WTC11 (cell line): ENCODE measurements at regions not wholly inside any gene's neighbourhood (a gene's known extent, or its start where the extent isn't known, plus 50 kb on each side); places are given as distances from the start of the nearest gene placed in this dataset.

ENCODE experiments used
- ATAC-seq: fragments of 200-7000 bp; cut with Tn5 transposase; 2 replicates; pipeline ENCODE4 v1.10.0; 2021; ENCODE audit warnings: mild to moderate bottlenecking, moderate library complexity
- CTCF ChIA-PET: fragments of 300-600 bp; sonication (Branson Sonifier 250); formaldehyde crosslinking; loops from one replicate; lab custom pipeline; 2021; ENCODE audit warnings: antibody characterized with exemption; lab: Charles Lee
- POLR2A ChIA-PET: fragments of 350-600 bp; sonication (Branson Sonifier 250); formaldehyde crosslinking; loops from one replicate; lab custom pipeline; 2021; ENCODE audit warnings: antibody characterized with exemption; lab: Charles Lee
- DNase-seq: peaks from one replicate; pipeline ENCODE4 v3.0.0; 2021; ENCODE audit warnings: low spot score
- H3K27ac Mint-ChIP-seq: 2 replicates; pipeline ENCODE4 v1.8.0; 2021; ENCODE audit warnings: mixed read lengths
- H3K27me3 Mint-ChIP-seq: 2 replicates; pipeline ENCODE4 v1.8.0; 2021; ENCODE audit warnings: low read depth, mild to moderate bottlenecking, moderate library complexity, mixed read lengths
- H3K36me3 Mint-ChIP-seq: 2 replicates; pipeline ENCODE4 v1.8.0; 2021; ENCODE audit warnings: mixed read lengths
- H3K4me1 Mint-ChIP-seq: 2 replicates; pipeline ENCODE4 v1.8.0; 2022; ENCODE audit warnings: mixed read lengths
- H3K4me3 Mint-ChIP-seq: 2 replicates; pipeline ENCODE4 v1.8.0; 2021; ENCODE audit warnings: mild to moderate bottlenecking, moderate library complexity, mixed read lengths
- H3K9me3 Mint-ChIP-seq: 2 replicates; pipeline ENCODE4 v1.8.0; 2021; ENCODE audit warnings: mixed read lengths
- CREM ChIP-seq: sonication (generic); formaldehyde crosslinking; IDR thresholded peaks from 2 replicates; pipeline ENCODE4 v1.8.1; 2022; ENCODE audit warnings: mild to moderate bottlenecking, missing genetic modification reagents, moderate library complexity
- EMX1 ChIP-seq: fragments of 250-450 bp; sonication (Bioruptor Pico); IDR thresholded peaks from 2 replicates; pipeline ENCODE4 v1.8.0; 2021; ENCODE audit warnings: mild to moderate bottlenecking
- FOXJ3 ChIP-seq: sonication (generic); formaldehyde crosslinking; IDR thresholded peaks from 2 replicates; pipeline ENCODE4 v1.9.0; 2021; ENCODE audit warnings: missing genetic modification reagents, mild to moderate bottlenecking, borderline replicate concordance
- GABPB1 ChIP-seq: sonication (generic); formaldehyde crosslinking; IDR thresholded peaks from 2 replicates; pipeline ENCODE4 v1.8.1; 2023; ENCODE audit warnings: mild to moderate bottlenecking, missing genetic modification reagents
- JUN ChIP-seq: sonication (generic); formaldehyde crosslinking; IDR thresholded peaks from 2 replicates; pipeline ENCODE4 v1.8.0; 2023; ENCODE audit warnings: mild to moderate bottlenecking, missing genetic modification reagents
- NFATC4 ChIP-seq: fragments of 250-450 bp; sonication (Bioruptor Pico); IDR thresholded peaks from 2 replicates; pipeline ENCODE4 v1.9.0; 2021; ENCODE audit warnings: mild to moderate bottlenecking
- NR3C1 ChIP-seq: sonication (generic); formaldehyde crosslinking; conservative IDR thresholded peaks from 2 replicates; pipeline ENCODE4 v1.8.1; 2023; ENCODE audit warnings: low read depth, mild to moderate bottlenecking, missing genetic modification reagents
- SMAD3 ChIP-seq: sonication (generic); formaldehyde crosslinking; IDR thresholded peaks from 2 replicates; pipeline ENCODE4 v1.8.0; 2022; ENCODE audit warnings: missing genetic modification reagents, mild to moderate bottlenecking, borderline replicate concordance
- SP1 ChIP-seq: sonication (generic); formaldehyde crosslinking; conservative IDR thresholded peaks from 2 replicates; pipeline ENCODE4 v1.8.1; 2022; ENCODE audit warnings: missing genetic modification reagents
- TCF7 ChIP-seq: sonication (generic); formaldehyde crosslinking; IDR thresholded peaks from 2 replicates; pipeline ENCODE4 v1.8.0; 2022; ENCODE audit warnings: mild to moderate bottlenecking, low read depth, missing genetic modification reagents, moderate library complexity
- ZNF263 ChIP-seq: sonication (generic); formaldehyde crosslinking; IDR thresholded peaks from 2 replicates; pipeline ENCODE4 v1.8.1; 2022; ENCODE audit warnings: low read depth, mild to moderate bottlenecking, moderate library complexity, missing genetic modification reagents
- ZNF396 ChIP-seq: fragments of 250-450 bp; sonication (Bioruptor Pico); IDR thresholded peaks from 2 replicates; pipeline ENCODE4 v1.8.0; 2021; ENCODE audit warnings: mild to moderate bottlenecking, moderate library complexity, borderline replicate concordance
- TF ChIP-seq, protein P1 (sequence below): sonication (generic); formaldehyde crosslinking; IDR thresholded peaks from 2 replicates; pipeline ENCODE4 v1.8.1; 2022; ENCODE audit warnings: low read depth, missing genetic modification reagents, borderline replicate concordance
- TF ChIP-seq, protein P2 (sequence below): sonication (generic); formaldehyde crosslinking; IDR thresholded peaks from 2 replicates; pipeline ENCODE4 v1.8.0; 2023; ENCODE audit warnings: missing genetic modification reagents
- TF ChIP-seq, protein P3 (sequence below): sonication (generic); formaldehyde crosslinking; IDR thresholded peaks from 2 replicates; pipeline ENCODE4 v1.8.0; 2022; ENCODE audit warnings: mild to moderate bottlenecking, missing genetic modification reagents
- TF ChIP-seq, protein P4 (sequence below): sonication (generic); formaldehyde crosslinking; IDR thresholded peaks from 2 replicates; pipeline ENCODE4 v1.8.1; 2022; ENCODE audit warnings: mild to moderate bottlenecking, moderate library complexity, missing genetic modification reagents
- TF ChIP-seq, protein P5 (sequence below): sonication (generic); formaldehyde crosslinking; IDR thresholded peaks from 2 replicates; pipeline ENCODE4 v1.8.1; 2022; ENCODE audit warnings: mild to moderate bottlenecking, missing genetic modification reagents, moderate library complexity, borderline replicate concordance
- TF ChIP-seq, protein P6 (sequence below): sonication (generic); formaldehyde crosslinking; IDR thresholded peaks from 2 replicates; pipeline ENCODE4 v1.8.1; 2023; ENCODE audit warnings: mild to moderate bottlenecking, moderate library complexity, missing genetic modification reagents
- TF ChIP-seq, protein P7 (sequence below): fragments of 200-600 bp; IDR thresholded peaks from 2 replicates; pipeline ENCODE4 v1.8.0; 2022; ENCODE audit warnings: antibody characterized with exemption
- TF ChIP-seq, protein P8 (sequence below): fragments of 250-450 bp; sonication (Bioruptor Pico); IDR thresholded peaks from 2 replicates; pipeline ENCODE4 v1.9.0; 2021; ENCODE audit warnings: moderate library complexity, mild to moderate bottlenecking, inconsistent platforms, borderline replicate concordance

DNA sequence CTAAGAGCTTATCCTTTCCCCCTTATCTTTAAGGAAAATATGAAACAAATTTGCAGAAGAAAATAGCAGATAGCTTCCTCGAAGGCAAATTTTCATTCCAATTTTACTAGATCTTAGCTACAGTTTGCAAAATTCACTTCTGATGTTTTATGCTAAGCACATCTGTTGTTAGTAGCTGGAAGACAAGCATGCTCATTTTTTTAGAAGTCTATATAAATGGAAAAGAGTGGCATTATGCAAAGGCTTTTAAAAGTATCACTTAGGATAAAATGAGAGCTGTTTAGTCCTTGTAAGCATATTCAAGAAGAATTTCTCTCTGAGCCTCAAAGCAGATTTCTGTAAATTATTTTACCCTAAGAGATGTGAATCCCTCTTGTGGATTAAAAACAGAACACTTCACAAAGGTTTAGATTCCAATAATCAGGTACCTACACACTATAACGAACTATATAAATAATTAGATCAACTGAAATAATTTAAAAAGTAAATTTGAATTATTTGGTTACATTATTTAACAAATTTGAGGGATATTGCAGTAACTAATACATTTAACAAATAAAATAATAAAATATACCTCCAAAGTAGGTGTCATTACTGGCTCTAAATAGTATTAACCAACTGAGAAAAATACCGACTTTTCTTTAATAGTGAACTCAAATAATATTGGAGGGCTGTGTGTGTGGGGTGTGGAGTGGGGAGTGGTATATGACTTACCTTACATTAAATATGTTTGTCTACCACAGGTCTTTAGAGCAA, 307.1 kb downstream of the SEMA3D start:
- ChIA-PET CTCF (no interaction called here), POLR2A (no interaction called here)
- TF ChIP-seq, protein P1, sequence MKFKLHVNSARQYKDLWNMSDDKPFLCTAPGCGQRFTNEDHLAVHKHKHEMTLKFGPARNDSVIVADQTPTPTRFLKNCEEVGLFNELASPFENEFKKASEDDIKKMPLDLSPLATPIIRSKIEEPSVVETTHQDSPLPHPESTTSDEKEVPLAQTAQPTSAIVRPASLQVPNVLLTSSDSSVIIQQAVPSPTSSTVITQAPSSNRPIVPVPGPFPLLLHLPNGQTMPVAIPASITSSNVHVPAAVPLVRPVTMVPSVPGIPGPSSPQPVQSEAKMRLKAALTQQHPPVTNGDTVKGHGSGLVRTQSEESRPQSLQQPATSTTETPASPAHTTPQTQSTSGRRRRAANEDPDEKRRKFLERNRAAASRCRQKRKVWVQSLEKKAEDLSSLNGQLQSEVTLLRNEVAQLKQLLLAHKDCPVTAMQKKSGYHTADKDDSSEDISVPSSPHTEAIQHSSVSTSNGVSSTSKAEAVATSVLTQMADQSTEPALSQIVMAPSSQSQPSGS (CRISPR knock-in tag), result no peak
- no peak for TF ChIP-seq FOXJ3 (CRISPR knock-in tag)
- TF ChIP-seq ZNF396 (CRISPR knock-in tag), result no peak
- no peak for TF ChIP-seq GABPB1 (CRISPR knock-in tag)
- TF ChIP-seq, protein P2, sequence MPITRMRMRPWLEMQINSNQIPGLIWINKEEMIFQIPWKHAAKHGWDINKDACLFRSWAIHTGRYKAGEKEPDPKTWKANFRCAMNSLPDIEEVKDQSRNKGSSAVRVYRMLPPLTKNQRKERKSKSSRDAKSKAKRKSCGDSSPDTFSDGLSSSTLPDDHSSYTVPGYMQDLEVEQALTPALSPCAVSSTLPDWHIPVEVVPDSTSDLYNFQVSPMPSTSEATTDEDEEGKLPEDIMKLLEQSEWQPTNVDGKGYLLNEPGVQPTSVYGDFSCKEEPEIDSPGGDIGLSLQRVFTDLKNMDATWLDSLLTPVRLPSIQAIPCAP, result no peak
- TF ChIP-seq, protein P3, sequence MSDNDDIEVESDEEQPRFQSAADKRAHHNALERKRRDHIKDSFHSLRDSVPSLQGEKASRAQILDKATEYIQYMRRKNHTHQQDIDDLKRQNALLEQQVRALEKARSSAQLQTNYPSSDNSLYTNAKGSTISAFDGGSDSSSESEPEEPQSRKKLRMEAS, result no peak
- TF ChIP-seq SP1 (CRISPR knock-in tag), result no peak
- TF ChIP-seq ZNF263 (CRISPR knock-in tag), result no peak
- TF ChIP-seq, protein P4, sequence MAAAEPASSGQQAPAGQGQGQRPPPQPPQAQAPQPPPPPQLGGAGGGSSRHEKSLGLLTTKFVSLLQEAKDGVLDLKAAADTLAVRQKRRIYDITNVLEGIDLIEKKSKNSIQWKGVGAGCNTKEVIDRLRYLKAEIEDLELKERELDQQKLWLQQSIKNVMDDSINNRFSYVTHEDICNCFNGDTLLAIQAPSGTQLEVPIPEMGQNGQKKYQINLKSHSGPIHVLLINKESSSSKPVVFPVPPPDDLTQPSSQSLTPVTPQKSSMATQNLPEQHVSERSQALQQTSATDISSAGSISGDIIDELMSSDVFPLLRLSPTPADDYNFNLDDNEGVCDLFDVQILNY (CRISPR knock-in tag), result no peak
- TF ChIP-seq, protein P5, sequence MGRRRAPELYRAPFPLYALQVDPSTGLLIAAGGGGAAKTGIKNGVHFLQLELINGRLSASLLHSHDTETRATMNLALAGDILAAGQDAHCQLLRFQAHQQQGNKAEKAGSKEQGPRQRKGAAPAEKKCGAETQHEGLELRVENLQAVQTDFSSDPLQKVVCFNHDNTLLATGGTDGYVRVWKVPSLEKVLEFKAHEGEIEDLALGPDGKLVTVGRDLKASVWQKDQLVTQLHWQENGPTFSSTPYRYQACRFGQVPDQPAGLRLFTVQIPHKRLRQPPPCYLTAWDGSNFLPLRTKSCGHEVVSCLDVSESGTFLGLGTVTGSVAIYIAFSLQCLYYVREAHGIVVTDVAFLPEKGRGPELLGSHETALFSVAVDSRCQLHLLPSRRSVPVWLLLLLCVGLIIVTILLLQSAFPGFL (CRISPR knock-in tag), result no peak
- no peak for TF ChIP-seq EMX1
- TF ChIP-seq NFATC4 (CRISPR knock-in tag), result no peak
- H3K36me3 Mint-ChIP-seq, result 0 out of 2 replicates have a peak, but pooled peaks cover 3% of the 10 kb centered on the region
- ATAC-seq (no peak), DNase-seq (no peak)
- no peak overlapping the region for H3K4me3 Mint-ChIP-seq
- no peak overlapping the region for H3K27ac Mint-ChIP-seq
- no peaks in the 10 kb centered on the region; the same call in 1 of the 2 replicates for H3K4me1 Mint-ChIP-seq
- no peaks in the 10 kb centered on the region for H3K27me3 Mint-ChIP-seq
- H3K9me3 Mint-ChIP-seq, result peaks cover 18% of the 10 kb centered on the region

DNA sequence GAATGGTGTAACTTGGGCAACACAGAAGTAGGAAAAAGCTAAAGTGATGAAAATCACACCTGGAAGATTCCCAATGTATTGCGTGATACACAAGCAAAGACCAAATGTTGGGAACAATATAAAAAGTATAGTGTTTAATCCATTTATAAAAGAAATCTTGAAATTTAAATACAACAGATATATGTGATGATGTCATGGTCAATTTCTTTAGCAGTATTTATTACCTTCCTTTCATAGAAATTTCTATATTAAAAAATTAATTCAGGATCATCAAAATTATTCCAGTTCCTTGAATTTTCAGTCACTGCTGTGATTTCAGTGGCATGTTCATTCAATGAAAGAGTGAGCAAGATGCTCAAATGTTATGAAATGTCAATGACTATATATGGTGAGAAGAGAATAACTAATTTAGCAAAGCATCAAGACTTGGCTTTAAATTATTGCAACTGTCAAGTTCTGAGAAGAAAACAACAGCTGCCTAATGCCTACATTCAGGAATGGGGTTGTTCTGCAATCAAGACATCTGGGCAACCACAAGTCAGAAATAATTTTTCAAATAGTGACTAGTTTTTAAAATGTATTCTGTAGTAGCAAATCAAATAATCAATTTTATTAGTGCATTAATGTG, 308.8 kb downstream of the SEMA3D start:
- Mint-ChIP-seq H3K36me3 (0 out of 2 replicates have a peak, but pooled peaks cover 3% of the 10 kb centered on the region), H3K27me3 (no peaks in the 10 kb centered on the region), H3K9me3 (peaks cover 8% of the 10 kb centered on the region; the same call in 1 of the 2 replicates), H3K4me1 (no peaks in the 10 kb centered on the region; the same call in 1 of the 2 replicates), H3K27ac (no peak overlapping the region), H3K4me3 (no peak overlapping the region)
- ChIA-PET CTCF (no interaction called here), POLR2A (no interaction called here)
- ATAC-seq (no peak), DNase-seq (no peak)
- no peak for TF ChIP-seq CREM
- no peak for TF ChIP-seq NR3C1 (CRISPR knock-in tag)
- TF ChIP-seq, protein P6, sequence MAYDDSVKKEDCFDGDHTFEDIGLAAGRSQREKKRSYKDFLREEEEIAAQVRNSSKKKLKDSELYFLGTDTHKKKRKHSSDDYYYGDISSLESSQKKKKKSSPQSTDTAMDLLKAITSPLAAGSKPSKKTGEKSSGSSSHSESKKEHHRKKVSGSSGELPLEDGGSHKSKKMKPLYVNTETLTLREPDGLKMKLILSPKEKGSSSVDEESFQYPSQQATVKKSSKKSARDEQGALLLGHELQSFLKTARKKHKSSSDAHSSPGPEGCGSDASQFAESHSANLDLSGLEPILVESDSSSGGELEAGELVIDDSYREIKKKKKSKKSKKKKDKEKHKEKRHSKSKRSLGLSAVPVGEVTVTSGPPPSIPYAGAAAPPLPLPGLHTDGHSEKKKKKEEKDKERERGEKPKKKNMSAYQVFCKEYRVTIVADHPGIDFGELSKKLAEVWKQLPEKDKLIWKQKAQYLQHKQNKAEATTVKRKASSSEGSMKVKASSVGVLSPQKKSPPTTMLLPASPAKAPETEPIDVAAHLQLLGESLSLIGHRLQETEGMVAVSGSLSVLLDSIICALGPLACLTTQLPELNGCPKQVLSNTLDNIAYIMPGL (CRISPR knock-in tag), result no peak
- TF ChIP-seq SMAD3 (CRISPR knock-in tag), result no peak
- TF ChIP-seq, protein P1 (CRISPR knock-in tag), result no peak
- no peak for TF ChIP-seq SP1 (CRISPR knock-in tag)
- TF ChIP-seq, protein P7, sequence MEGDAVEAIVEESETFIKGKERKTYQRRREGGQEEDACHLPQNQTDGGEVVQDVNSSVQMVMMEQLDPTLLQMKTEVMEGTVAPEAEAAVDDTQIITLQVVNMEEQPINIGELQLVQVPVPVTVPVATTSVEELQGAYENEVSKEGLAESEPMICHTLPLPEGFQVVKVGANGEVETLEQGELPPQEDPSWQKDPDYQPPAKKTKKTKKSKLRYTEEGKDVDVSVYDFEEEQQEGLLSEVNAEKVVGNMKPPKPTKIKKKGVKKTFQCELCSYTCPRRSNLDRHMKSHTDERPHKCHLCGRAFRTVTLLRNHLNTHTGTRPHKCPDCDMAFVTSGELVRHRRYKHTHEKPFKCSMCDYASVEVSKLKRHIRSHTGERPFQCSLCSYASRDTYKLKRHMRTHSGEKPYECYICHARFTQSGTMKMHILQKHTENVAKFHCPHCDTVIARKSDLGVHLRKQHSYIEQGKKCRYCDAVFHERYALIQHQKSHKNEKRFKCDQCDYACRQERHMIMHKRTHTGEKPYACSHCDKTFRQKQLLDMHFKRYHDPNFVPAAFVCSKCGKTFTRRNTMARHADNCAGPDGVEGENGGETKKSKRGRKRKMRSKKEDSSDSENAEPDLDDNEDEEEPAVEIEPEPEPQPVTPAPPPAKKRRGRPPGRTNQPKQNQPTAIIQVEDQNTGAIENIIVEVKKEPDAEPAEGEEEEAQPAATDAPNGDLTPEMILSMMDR, result no peak
- no peak for TF ChIP-seq JUN (CRISPR knock-in tag)
- TF ChIP-seq TCF7 (CRISPR knock-in tag), result no peak
- TF ChIP-seq, protein P8, sequence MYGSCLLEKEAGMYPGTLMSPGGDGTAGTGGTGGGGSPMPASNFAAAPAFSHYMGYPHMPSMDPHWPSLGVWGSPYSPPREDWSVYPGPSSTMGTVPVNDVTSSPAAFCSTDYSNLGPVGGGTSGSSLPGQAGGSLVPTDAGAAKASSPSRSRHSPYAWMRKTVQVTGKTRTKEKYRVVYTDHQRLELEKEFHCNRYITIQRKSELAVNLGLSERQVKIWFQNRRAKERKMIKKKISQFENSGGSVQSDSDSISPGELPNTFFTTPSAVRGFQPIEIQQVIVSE (CRISPR knock-in tag), result no peak
